ENCODE measurements at regions not wholly inside any gene's neighbourhood (a gene's known extent, or its start where the extent isn't known, plus 50 kb on each side); places are given as distances from the start of the nearest gene placed in this dataset.

GRCh38 chr15:46589088-46589487 is 954.3 kb downstream of the SQOR start (continued):
- no peak for TF ChIP-seq FOXP4 (CRISPR knock-in tag; IDR thresholded peaks at IDR 0.05)

GRCh38 chr15:46591462-46591861 is 956.6 kb downstream of the SQOR start:
- Mint-ChIP-seq H3K4me1 (peaks cover 5% of the 10 kb centered on the region), H3K27ac (no peak overlapping the region), H3K27me3 (ENCODE audit: low read depth) (no peaks in the 10 kb centered on the region), H3K36me3 (no peaks in the 10 kb centered on the region; the same call in 1 of the 2 replicates), H3K4me3 (no peak overlapping the region), H3K9me3 (peaks cover 31% of the 10 kb centered on the region)
- ChIA-PET CTCF (no interaction called here), POLR2A (interaction anchor here (0.5 kb wide), 1 partner anchor 211 kb away, joined by 3 read pairs; no protein-coding TSS in a partner anchor)
- TF ChIP-seq EMX1 (CRISPR knock-in tag; IDR thresholded peaks at IDR 0.05), result no peak
- no peak for TF ChIP-seq TEAD1 (CRISPR knock-in tag; IDR thresholded peaks at IDR 0.05)
- no peak for TF ChIP-seq JUN (CRISPR knock-in tag; IDR thresholded peaks at IDR 0.05)
- no peak for TF ChIP-seq ZBTB21 (CRISPR knock-in tag; IDR thresholded peaks at IDR 0.05; ENCODE audit: borderline replicate concordance)
- no peak for TF ChIP-seq NFE2L1 (CRISPR knock-in tag; IDR thresholded peaks at IDR 0.05)
- TF ChIP-seq HMGA2 (CRISPR knock-in tag; IDR thresholded peaks at IDR 0.05), result no peak
- no peak for TF ChIP-seq TCF7 (CRISPR knock-in tag; IDR thresholded peaks at IDR 0.05; ENCODE audit: low read depth)
- TF ChIP-seq ZSCAN18 (CRISPR knock-in tag; IDR thresholded peaks at IDR 0.05), result no peak
- TF ChIP-seq ATF3 (CRISPR knock-in tag; conservative IDR thresholded peaks at IDR 0.05), result no peak
- no peak for TF ChIP-seq USF1 (CRISPR knock-in tag; IDR thresholded peaks at IDR 0.05)
- no peak for TF ChIP-seq SP1 (CRISPR knock-in tag; conservative IDR thresholded peaks at IDR 0.05)
- no peak for DNase-seq (ENCODE audit: low spot score)
- no peak for ATAC-seq

GRCh38 chr15:46595016-46595415 is 960.2 kb downstream of the SQOR start:
- H3K9me3 Mint-ChIP-seq, result peaks cover 12% of the 10 kb centered on the region

GRCh38 chr15:46607077-46607476 is 972.2 kb downstream of the SQOR start:
- CTCF ChIA-PET, result no interaction called here
- ATAC-seq (no peak), DNase-seq (ENCODE audit: low spot score) (no peak)
- Mint-ChIP-seq H3K4me3 (no peak overlapping the region), H3K36me3 (no peaks in the 10 kb centered on the region), H3K9me3 (peaks cover 3% of the 10 kb centered on the region), H3K27ac (no peak overlapping the region), H3K4me1 (no peaks in the 10 kb centered on the region), H3K27me3 (ENCODE audit: low read depth) (no peaks in the 10 kb centered on the region; the same call in 1 of the 2 replicates)
- POLR2A ChIA-PET, result no interaction called here
- TF ChIP-seq STAT6 (CRISPR knock-in tag; conservative IDR thresholded peaks at IDR 0.05; ENCODE audit: low read depth), result no peak
- TF ChIP-seq IRF1 (CRISPR knock-in tag; IDR thresholded peaks at IDR 0.05), result no peak
- TF ChIP-seq E2F1 (CRISPR knock-in tag; IDR thresholded peaks at IDR 0.05), result no peak
- no peak for TF ChIP-seq GRHL2 (CRISPR knock-in tag; IDR thresholded peaks at IDR 0.05; ENCODE audit: insufficient replicate concordance, severe bottlenecking)

More at GRCh38 chr15:46595016-46595415, 960.2 kb downstream of the SQOR start:
- ATAC-seq (no peak), DNase-seq (ENCODE audit: low spot score) (no peak)
- Mint-ChIP-seq H3K27ac (no peak overlapping the region), H3K36me3 (no peaks in the 10 kb centered on the region), H3K4me1 (no peaks in the 10 kb centered on the region), H3K27me3 (ENCODE audit: low read depth) (no peaks in the 10 kb centered on the region), H3K4me3 (no peak overlapping the region)
- TF ChIP-seq SMAD4 (CRISPR knock-in tag; IDR thresholded peaks at IDR 0.05), result no peak
- TF ChIP-seq ELF4 (CRISPR knock-in tag; IDR thresholded peaks at IDR 0.05; ENCODE audit: low read depth), result no peak
- no peak for TF ChIP-seq HMGXB4 (CRISPR knock-in tag; IDR thresholded peaks at IDR 0.05)
- TF ChIP-seq CREM (CRISPR knock-in tag; IDR thresholded peaks at IDR 0.05), result no peak
- CTCF ChIA-PET, result no interaction called here
- POLR2A ChIA-PET, result no interaction called here

All from WTC11 (cell line).